ENCODE measurements at regions not wholly inside any gene's neighbourhood (a gene's known extent, or its start where the extent isn't known, plus 50 kb on each side); places are given as distances from the start of the nearest gene placed in this dataset.

GRCh38 chr17:69818467-69818866 is 256.6 kb upstream of the KCNJ16 start:
- no peak for TF ChIP-seq CTCF (IDR thresholded peaks at IDR 0.05)
- no peak for TF ChIP-seq POLR2A (IDR thresholded peaks at IDR 0.05)
